Transverse colon (tissue), 4 donors: ENCODE measurements at regions not wholly inside any gene's neighbourhood (a gene's known extent, or its start where the extent isn't known, plus 50 kb on each side); places are given as distances from the start of the nearest gene placed in this dataset.

Experiments
- DNase-seq: peaks from one replicate; pipeline ENCODE4 v3.0.0-alpha.2; 2019
- H3K27ac ChIP-seq, 4 donors: fragments of 200-600 bp; sonication (generic); 2 replicates each; pipeline ENCODE4 v1.5.1; 2016 to 2018; ENCODE audit warnings: inconsistent platforms in 4 of 4
- H3K27me3 ChIP-seq: fragments of 200-600 bp; sonication (generic); 2 replicates; pipeline ENCODE4 v1.5.1; 2017; ENCODE audit warnings: inconsistent platforms
- H3K36me3 ChIP-seq, 4 donors: fragments of 200-600 bp; sonication (generic); 2 replicates each; pipeline ENCODE4 v1.5.1; 2017 to 2019; ENCODE audit warnings: inconsistent platforms in 4 of 4
- H3K4me1 ChIP-seq, 4 donors: fragments of 200-600 bp; sonication (generic); 2 replicates each; pipeline ENCODE4 v1.5.1; 2017 to 2020; ENCODE audit warnings: inconsistent platforms in 4 of 4
- H3K4me3 ChIP-seq, 4 donors: fragments of 200-600 bp; sonication (generic); 1 replicate in 1 of 4; 2 replicates in 3 of 4; pipeline versions ENCODE4 v1.5.1 to v1.6.1; 2017 to 2019; ENCODE audit warnings: inconsistent platforms in 4 of 4
- H3K9me3 ChIP-seq, 2 donors: fragments of 200-600 bp; sonication (generic); 2 replicates each; pipeline ENCODE4 v1.5.1; 2017 to 2019; ENCODE audit warnings: inconsistent platforms in 2 of 2
- EP300 ChIP-seq: sonication (generic); formaldehyde crosslinking; IDR thresholded peaks from one replicate; pipeline ENCODE4 v1.6.1; 2017; ENCODE audit warnings: antibody characterized with exemption, low read depth
- POLR2A ChIP-seq: fragments of 450-650 bp; IDR thresholded peaks from one replicate; pipeline ENCODE4 v1.6.1; 2016; ENCODE audit warnings: antibody characterized with exemption, mild to moderate bottlenecking, moderate library complexity
- POLR2AphosphoS5 ChIP-seq, 3 donors: sonication (generic); formaldehyde crosslinking; IDR thresholded peaks; one replicate each; pipeline ENCODE4 v1.6.1; 2016; ENCODE audit warnings: antibody characterized with exemption in 3 of 3
- WGBS, 2 donors: methylation state at CpG; one replicate each; pipeline ENCODE4 v1.1.5; 2018; ENCODE audit warnings: low coverage in 1 of 2; 5-methylcytosine and 5-hydroxymethylcytosine counted together
- in situ Hi-C, 4 donors: fragments of 200-750 bp; cut with MboI; loops; one replicate each; pipeline versions ENCODE4 v1.15.0 to v1.15.1; 2017; ENCODE audit warnings: low sequenced_read_pairs in 3 of 4, low pct_ligation_motif_present in 1 of 4, low pct_unique_long_range_greater_than_20kb in 1 of 4
- intact Hi-C: fragments of 100-400 bp; cut with DNase I; formaldehyde crosslinking; loops from one replicate; pipeline ENCODE4 v1.15.1; 2023; ENCODE audit warnings: low total_unique reads
- TF ChIP-seq, protein P1 (sequence below), 5 experiments: fragments of 200-600 bp in 3 of 5; fragments of 450-650 bp in 2 of 5; sonication (generic) in 3 of 5; IDR thresholded peaks; 1 replicate in 2 of 5; 2 replicates in 3 of 5; pipeline ENCODE4 v1.5.1; 2016 to 2017; ENCODE audit warnings: antibody characterized with exemption in 5 of 5, inconsistent platforms in 3 of 5, mild to moderate bottlenecking in 2 of 5, moderate library complexity in 1 of 5

GRCh38 chr12:46617167-46617566 lies 208.6 kb downstream of the SLC38A4 start:
- intact Hi-C loops (no loop called here), in situ Hi-C loops (no loop called here)
- H3K36me3 ChIP-seq: no peaks in the 10 kb centered on the region
- TF ChIP-seq POLR2AphosphoS5 (IDR thresholded peaks at IDR 0.05): peak; percentile 57 to 63 (median 61)
- TF ChIP-seq POLR2A: no peak
- WGBS, 2 donors: 50 to 80% methylated on average over 2 to 4 of the region's 4 CpGs
- no peaks in the 10 kb centered on the region for H3K27me3 ChIP-seq
- peak overlapping the region in 2 of 4 donors; percentile 28 to 58 for H3K27ac ChIP-seq
- peak; percentile 14 for DNase-seq
- H3K4me3 ChIP-seq: no peak overlapping the region
- no peaks in the 10 kb centered on the region for H3K9me3 ChIP-seq
- no peaks in the 10 kb centered on the region for H3K4me1 ChIP-seq

DNA sequence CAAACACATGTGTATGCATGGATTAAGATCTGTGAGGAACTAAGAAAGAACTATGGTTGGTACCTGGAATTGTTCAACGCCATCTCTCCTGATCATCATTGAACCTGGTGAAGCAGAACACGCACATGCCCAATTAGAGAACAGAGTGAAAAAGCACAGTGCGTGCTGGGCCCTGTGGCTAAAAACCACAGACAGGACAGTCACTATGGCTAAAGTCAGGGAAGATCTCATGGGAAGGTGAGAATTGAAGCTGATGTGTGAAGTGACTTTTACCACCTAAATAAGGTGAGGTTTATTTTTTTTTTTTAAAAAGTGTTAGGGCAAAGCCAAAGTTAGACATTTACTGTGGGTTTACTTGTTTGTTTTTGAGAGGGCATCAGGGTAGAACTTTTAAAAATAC lies 215.0 kb downstream of the SLC38A4 start:
- Histone ChIP-seq H3K36me3 (no peaks in the 10 kb centered on the region), H3K4me3 (no peak overlapping the region), H3K9me3 (no peaks in the 10 kb centered on the region), H3K4me1 (peaks cover 0 to 10% (median 0%) of the 10 kb centered on the region in 4 donors), H3K27ac (no peak overlapping the region), H3K27me3 (no peaks in the 10 kb centered on the region)
- WGBS, 2 donors: 94 to 100% methylated on average over 2 to 3 of the region's 3 CpGs
- in situ Hi-C loops (no loop called here), intact Hi-C loops (no loop called here)
- DNase-seq: no peak
- TF ChIP-seq POLR2A: no peak
- TF ChIP-seq, protein P1, sequence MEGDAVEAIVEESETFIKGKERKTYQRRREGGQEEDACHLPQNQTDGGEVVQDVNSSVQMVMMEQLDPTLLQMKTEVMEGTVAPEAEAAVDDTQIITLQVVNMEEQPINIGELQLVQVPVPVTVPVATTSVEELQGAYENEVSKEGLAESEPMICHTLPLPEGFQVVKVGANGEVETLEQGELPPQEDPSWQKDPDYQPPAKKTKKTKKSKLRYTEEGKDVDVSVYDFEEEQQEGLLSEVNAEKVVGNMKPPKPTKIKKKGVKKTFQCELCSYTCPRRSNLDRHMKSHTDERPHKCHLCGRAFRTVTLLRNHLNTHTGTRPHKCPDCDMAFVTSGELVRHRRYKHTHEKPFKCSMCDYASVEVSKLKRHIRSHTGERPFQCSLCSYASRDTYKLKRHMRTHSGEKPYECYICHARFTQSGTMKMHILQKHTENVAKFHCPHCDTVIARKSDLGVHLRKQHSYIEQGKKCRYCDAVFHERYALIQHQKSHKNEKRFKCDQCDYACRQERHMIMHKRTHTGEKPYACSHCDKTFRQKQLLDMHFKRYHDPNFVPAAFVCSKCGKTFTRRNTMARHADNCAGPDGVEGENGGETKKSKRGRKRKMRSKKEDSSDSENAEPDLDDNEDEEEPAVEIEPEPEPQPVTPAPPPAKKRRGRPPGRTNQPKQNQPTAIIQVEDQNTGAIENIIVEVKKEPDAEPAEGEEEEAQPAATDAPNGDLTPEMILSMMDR (IDR thresholded peaks at IDR 0.05): no peak
- no peak for TF ChIP-seq EP300
- TF ChIP-seq POLR2AphosphoS5 (IDR thresholded peaks at IDR 0.05): no peak

GRCh38 chr12:46609674-46610073 lies 216.1 kb downstream of the SLC38A4 start:
- no peak for DNase-seq
- Histone ChIP-seq H3K9me3 (no peaks in the 10 kb centered on the region), H3K4me1 (peaks cover 0 to 10% (median 0%) of the 10 kb centered on the region in 4 donors), H3K4me3 (no peak overlapping the region), H3K36me3 (no peaks in the 10 kb centered on the region), H3K27me3 (no peaks in the 10 kb centered on the region), H3K27ac (peak overlapping the region in 1 of 4 donors; percentile 41)
- TF ChIP-seq POLR2AphosphoS5 (IDR thresholded peaks at IDR 0.05) (no peak), EP300 (no peak), POLR2A (no peak)
- TF ChIP-seq, protein P1 (IDR thresholded peaks at IDR 0.05): no peak
- intact Hi-C loops (no loop called here), in situ Hi-C loops (no loop called here)
- 100% methylated on average over 1 to 2 of the region's 2 CpGs for WGBS, 2 donors

GRCh38 chr12:46609273-46609623 lies 216.5 kb downstream of the SLC38A4 start:
- DNase-seq: no peak
- WGBS, 2 donors: 67% methylated on average over 1 of the region's 1 CpG; no CpG with 5 or more reads in 1 of the 2 donors
- H3K27ac ChIP-seq: peak overlapping the region in 3 of 4 donors; percentile 15 to 41 (median 37)

More at GRCh38 chr12:46609273-46609623, 216.5 kb downstream of the SLC38A4 start:
- in situ Hi-C loops: no loop called here
- H3K36me3 ChIP-seq: no peaks in the 10 kb centered on the region
- H3K9me3 ChIP-seq: no peaks in the 10 kb centered on the region
- H3K4me1 ChIP-seq: peaks cover 0 to 10% (median 0%) of the 10 kb centered on the region in 4 donors
- no peaks in the 10 kb centered on the region for H3K27me3 ChIP-seq
- intact Hi-C loops: no loop called here
- no peak overlapping the region for H3K4me3 ChIP-seq
- TF ChIP-seq EP300: no peak
- TF ChIP-seq, protein P1 (IDR thresholded peaks at IDR 0.05): no peak
- no peak for TF ChIP-seq POLR2AphosphoS5 (IDR thresholded peaks at IDR 0.05)
- TF ChIP-seq POLR2A: no peak
